H1 (cell line): ENCODE measurements at regions not wholly inside any gene's neighbourhood (a gene's known extent, or its start where the extent isn't known, plus 50 kb on each side); places are given as distances from the start of the nearest gene placed in this dataset.

Experiments used
- CTCF ChIA-PET: fragments of 300-600 bp; sonication (Branson Sonifier 250); formaldehyde crosslinking; loops from one replicate; lab custom pipeline; 2021; ENCODE audit not compliant: partially characterized antibody; lab: Charles Lee
- POLR2A ChIA-PET: fragments of 300-600 bp; sonication (Branson Sonifier 250); formaldehyde crosslinking; loops from one replicate; lab custom pipeline; 2021; ENCODE audit warnings: inconsistent platforms; ENCODE audit not compliant: partially characterized antibody; lab: Charles Lee
- DNase-seq, 2 experiments: peaks; one replicate each; pipeline versions ENCODE4 v3.0.0 to v3.0.0-alpha.2; 2010 to 2022; ENCODE audit warnings: low spot score in 2 of 2, low read depth in 1 of 2, mixed read lengths in 1 of 2
- FAIRE-seq: peaks from 2 replicates; lab custom pipeline; 2011; peaks lifted over from hg19 to GRCh38; lab: Jason Lieb, UNC
- H2AFZ ChIP-seq: 2 replicates; pipeline ENCODE4 v1.8.1; 2012; ENCODE audit warnings: low read length, inconsistent platforms
- H2AK5ac ChIP-seq: 2 replicates; pipeline ENCODE4 v1.6.1; 2013; ENCODE audit warnings: low read depth, low read length
- H2BK120ac ChIP-seq: replicated peaks from 2 replicates; pipeline ENCODE3; 2013; ENCODE audit warnings: low read depth, low read length, inconsistent platforms
- H2BK12ac ChIP-seq: 2 replicates; pipeline ENCODE4 v1.6.1; 2013; ENCODE audit warnings: low read depth, low read length
- H2BK15ac ChIP-seq: 2 replicates; pipeline ENCODE4 v1.6.1; 2013; ENCODE audit warnings: low read length
- H2BK20ac ChIP-seq: 2 replicates; pipeline ENCODE4 v1.6.1; 2013; ENCODE audit warnings: low read length
- H2BK5ac ChIP-seq: 2 replicates; pipeline ENCODE4 v1.6.1; 2013; ENCODE audit warnings: low read depth, low read length
- H3K14ac ChIP-seq: 2 replicates; pipeline ENCODE4 v1.6.1; 2013; ENCODE audit warnings: inconsistent platforms; ENCODE audit not compliant: insufficient read length
- H3K18ac ChIP-seq: 2 replicates; pipeline ENCODE4 v1.6.1; 2013; ENCODE audit warnings: low read length; ENCODE audit errors: extremely low read depth
- H3K23ac ChIP-seq: 2 replicates; pipeline ENCODE4 v1.6.1; 2013; ENCODE audit warnings: inconsistent platforms; ENCODE audit not compliant: insufficient read length
- H3K23me2 ChIP-seq: 2 replicates; pipeline ENCODE4 v1.6.1; 2013; ENCODE audit warnings: low read depth, low read length
- H3K27ac ChIP-seq: 2 replicates; pipeline ENCODE4 v1.6.1; 2011; ENCODE audit warnings: low read depth, low read length, inconsistent platforms
- H3K27me3 ChIP-seq, 4 experiments: replicated peaks in 1 of 4; 1 replicate in 1 of 4; 2 replicates in 3 of 4; pipeline versions ENCODE4 v1.6.1 to v1.8.1; 2011 to 2013; ENCODE audit warnings: low read length in 3 of 4, mild to moderate bottlenecking in 3 of 4, inconsistent platforms in 2 of 4, mixed read lengths in 2 of 4, moderate library complexity in 1 of 4; ENCODE audit not compliant: control insufficient read depth in 3 of 4, insufficient read depth in 3 of 4; ENCODE audit errors: extremely low read depth in 1 of 4
- H3K36me3 ChIP-seq, 4 experiments: 2 replicates each; pipeline versions ENCODE4 v1.6.1 to v1.8.1; 2011 to 2013; ENCODE audit warnings: mild to moderate bottlenecking in 4 of 4, low read length in 3 of 4, moderate library complexity in 2 of 4, control low read depth in 1 of 4, inconsistent platforms in 1 of 4; ENCODE audit not compliant: insufficient read depth in 4 of 4, control insufficient read depth in 2 of 4
- H3K4ac ChIP-seq: replicated peaks from 2 replicates; pipeline ENCODE3; 2013; ENCODE audit warnings: low read length, low read depth, mixed read lengths, inconsistent platforms; ENCODE audit not compliant: insufficient read length
- H3K4me1 ChIP-seq, 4 experiments: replicated peaks in 1 of 4; 1 replicate in 1 of 4; 2 replicates in 3 of 4; pipeline versions ENCODE4 v1.6.1 to v1.8.1; 2011 to 2013; ENCODE audit warnings: low read length in 3 of 4, inconsistent platforms in 2 of 4, mixed read lengths in 1 of 4; ENCODE audit not compliant: insufficient read depth in 4 of 4, control insufficient read depth in 3 of 4
- H3K4me2 ChIP-seq, 2 experiments: 2 replicates each; pipeline versions ENCODE4 v1.6.1 to v1.8.1; 2011 to 2013; ENCODE audit warnings: low read depth in 2 of 2, low read length in 2 of 2, control low read depth in 1 of 2, inconsistent platforms in 1 of 2, mild to moderate bottlenecking in 1 of 2; ENCODE audit not compliant: insufficient read depth in 1 of 2
- H3K4me3 ChIP-seq, 4 experiments: fragments of 200-600, 300-600 bp in 1 of 4; sonication (generic), shearing (Covaris generic), sonication (Bioruptor Twin) in 1 of 4; 2 replicates each; pipeline versions ENCODE4 v1.5.1 to v1.8.1; 2011 to 2016; ENCODE audit warnings: low read length in 4 of 4, low read depth in 3 of 4, control low read depth in 2 of 4, inconsistent platforms in 2 of 4, mild to moderate bottlenecking in 2 of 4, mixed read lengths in 1 of 4, moderate library complexity in 1 of 4; ENCODE audit not compliant: insufficient read depth in 2 of 4; ENCODE audit errors: extremely low read depth in 1 of 4
- H3K56ac ChIP-seq: replicated peaks from 2 replicates; pipeline ENCODE3; 2013; ENCODE audit warnings: low read depth, mild to moderate bottlenecking, mixed read lengths, low read length, inconsistent platforms; ENCODE audit not compliant: insufficient read length
- H3K79me1 ChIP-seq: 2 replicates; pipeline ENCODE4 v1.6.1; 2013; ENCODE audit warnings: low read depth, low read length, control low read depth
- H3K79me2 ChIP-seq, 2 experiments: 2 replicates each; pipeline versions ENCODE4 v1.6.1 to v1.8.1; 2012 to 2013; ENCODE audit warnings: low read length in 2 of 2, mild to moderate bottlenecking in 2 of 2, inconsistent platforms in 1 of 2; ENCODE audit not compliant: insufficient read depth in 2 of 2, control insufficient read depth in 1 of 2
- H3K9ac ChIP-seq, 4 experiments: replicated peaks in 1 of 4; 1 replicate in 1 of 4; 2 replicates in 3 of 4; pipeline versions ENCODE4 v1.6.1 to v1.8.1; 2011 to 2013; ENCODE audit warnings: low read depth in 3 of 4, low read length in 3 of 4, control low read depth in 2 of 4, mild to moderate bottlenecking in 2 of 4, moderate library complexity in 2 of 4, inconsistent platforms in 1 of 4; ENCODE audit errors: extremely low read depth in 1 of 4
- H3K9me3 ChIP-seq, 2 experiments: 2 replicates each; pipeline versions ENCODE4 v1.6.1 to v1.8.1; 2012 to 2013; ENCODE audit warnings: mild to moderate bottlenecking in 2 of 2, moderate library complexity in 2 of 2, control low read depth in 1 of 2, inconsistent platforms in 1 of 2, low read depth in 1 of 2, low read length in 1 of 2, mixed read lengths in 1 of 2; ENCODE audit not compliant: insufficient read depth in 2 of 2
- H4K20me1 ChIP-seq, 2 experiments: replicated peaks in 1 of 2; 2 replicates each; pipeline versions ENCODE3 to v1.8.1; 2011 to 2013; ENCODE audit warnings: inconsistent platforms in 2 of 2, low read length in 2 of 2, mild to moderate bottlenecking in 1 of 2; ENCODE audit not compliant: insufficient read depth in 2 of 2, control insufficient read depth in 1 of 2
- H4K5ac ChIP-seq: 2 replicates; pipeline ENCODE4 v1.6.1; 2013; ENCODE audit warnings: low read length, low read depth, mixed read lengths, inconsistent platforms; ENCODE audit not compliant: insufficient read length
- H4K8ac ChIP-seq: 2 replicates; pipeline ENCODE4 v1.8.0; 2013; ENCODE audit warnings: mild to moderate bottlenecking, moderate library complexity, low read length, inconsistent platforms; ENCODE audit not compliant: insufficient read depth; ENCODE audit errors: extremely low read depth
- H4K91ac ChIP-seq: replicated peaks from 2 replicates; pipeline ENCODE3; 2013; ENCODE audit warnings: low read length, mixed read lengths, inconsistent platforms; ENCODE audit not compliant: insufficient read length
- SP2 ChIP-seq: IDR thresholded peaks from 2 replicates; pipeline ENCODE4 v1.6.1; 2012; ENCODE audit warnings: mild to moderate bottlenecking, low read length, inconsistent platforms

GRCh38 chr5:117195076-117195475 lies 620.5 kb upstream of the SEMA6A start:
- Histone ChIP-seq H3K9me3 (no peaks in the 10 kb centered on the region), H2AK5ac (no peak overlapping the region), H3K79me1 (no peaks in the 10 kb centered on the region), H3K27me3 (no peaks in the 10 kb centered on the region)
- CTCF ChIA-PET = interaction anchor here (0.8 kb wide), 1 partner anchor 35 kb away, joined by 4 read pairs; no protein-coding TSS in a partner anchor
- no peak for TF ChIP-seq SP2
- TF ChIP-seq, all 59 proteins: peak for 0
- DNase-seq (no peak), FAIRE-seq (no peak)
- no peak overlapping the region for H2BK20ac ChIP-seq
- H4K20me1 ChIP-seq = no peaks in the 10 kb centered on the region
- no peaks in the 10 kb centered on the region for H3K23me2 ChIP-seq
- no peak overlapping the region for H2BK120ac ChIP-seq
- POLR2A ChIA-PET = no interaction called here
- no peak overlapping the region for H3K23ac ChIP-seq
- no peak overlapping the region for H3K4me3 ChIP-seq
- no peaks in the 10 kb centered on the region for H3K79me2 ChIP-seq
- H2BK5ac ChIP-seq = no peak overlapping the region
- no peak overlapping the region for H3K18ac ChIP-seq
- H4K8ac ChIP-seq = no peak overlapping the region
- H3K56ac ChIP-seq = no peak overlapping the region
- H3K27ac ChIP-seq = no peak overlapping the region
- H3K14ac ChIP-seq = no peak overlapping the region
- no peak overlapping the region for H2BK15ac ChIP-seq
- no peak overlapping the region for H3K9ac ChIP-seq
- H2AFZ ChIP-seq = no peak overlapping the region
- H3K4me2 ChIP-seq = no peak overlapping the region
- no peak overlapping the region for H4K91ac ChIP-seq
- H3K36me3 ChIP-seq = no peaks in the 10 kb centered on the region
- no peaks in the 10 kb centered on the region for H3K4me1 ChIP-seq
- H3K4ac ChIP-seq = no peak overlapping the region
- no peak overlapping the region for H4K5ac ChIP-seq
- H2BK12ac ChIP-seq = no peak overlapping the region
